ENCODE measurements at regions not wholly inside any gene's neighbourhood (a gene's known extent, or its start where the extent isn't known, plus 50 kb on each side); places are given as distances from the start of the nearest gene placed in this dataset.

DNA sequence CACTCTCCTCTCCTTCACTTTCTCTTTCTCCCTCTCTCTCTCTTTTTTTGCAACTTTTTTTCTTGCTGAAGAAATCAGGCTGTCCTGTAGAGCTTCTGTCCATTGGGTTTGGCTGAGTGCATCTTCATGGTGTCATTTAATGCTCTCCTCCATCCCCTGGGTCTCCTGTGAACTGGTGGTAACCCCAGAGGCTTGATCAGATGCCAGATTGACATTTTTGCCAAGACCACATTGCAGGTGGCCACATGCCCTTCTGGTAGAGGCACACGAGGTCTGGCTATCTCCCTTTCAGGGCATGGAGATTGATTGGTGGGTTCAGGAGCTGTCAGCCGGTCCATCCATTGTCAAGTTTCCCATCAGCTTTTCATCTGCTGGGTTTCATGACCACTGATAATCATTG, 188.3 kb upstream of the MYL2 start:
- H3K4me3 ChIP-seq (ENCODE audit: low read depth in 1 of 2, low read length in 2 of 2): no peak overlapping the region
- H3K27me3 ChIP-seq (ENCODE audit: control insufficient read depth in 1 of 2, insufficient read depth in 2 of 2, low read length in 2 of 2): peaks cover 0 to 3% of the 10 kb centered on the region in 2 donors
- H3K9me3 ChIP-seq (ENCODE audit: control insufficient read depth in 1 of 2, low read length in 2 of 2): no peaks in the 10 kb centered on the region
- H3K27ac ChIP-seq (ENCODE audit: low read depth, low read length): no peak overlapping the region
- H3K4me1 ChIP-seq (ENCODE audit: control insufficient read depth in 1 of 2, insufficient read depth in 2 of 2, low read length in 2 of 2): no peaks in the 10 kb centered on the region
- H3K36me3 ChIP-seq (ENCODE audit: control insufficient read depth in 1 of 2, insufficient read depth in 2 of 2, low read length in 2 of 2): no peaks in the 10 kb centered on the region
- no peak overlapping the region for H3K9ac ChIP-seq (ENCODE audit: low read depth in 1 of 2, low read length in 2 of 2)

GRCh38 chr12:111107392-111108178, 187.2 kb upstream of the MYL2 start:
- Histone ChIP-seq H3K27ac (ENCODE audit: low read depth, low read length) (no peak overlapping the region), H3K27me3 (ENCODE audit: control insufficient read depth in 1 of 2, insufficient read depth in 2 of 2, low read length in 2 of 2) (peaks cover 0 to 3% of the 10 kb centered on the region in 2 donors)

GRCh38 chr12:111105294-111105693, 184.9 kb upstream of the MYL2 start:
- Histone ChIP-seq H3K9ac (ENCODE audit: low read depth in 1 of 2, low read length in 2 of 2) (no peak overlapping the region), H3K27ac (ENCODE audit: low read depth, low read length) (no peak overlapping the region), H3K4me3 (ENCODE audit: low read depth in 1 of 2, low read length in 2 of 2) (no peak overlapping the region)

More at GRCh38 chr12:111107392-111108178, 187.2 kb upstream of the MYL2 start:
- no peak overlapping the region for H3K9ac ChIP-seq (ENCODE audit: low read depth in 1 of 2, low read length in 2 of 2)
- H3K36me3 ChIP-seq (ENCODE audit: control insufficient read depth in 1 of 2, insufficient read depth in 2 of 2, low read length in 2 of 2): no peaks in the 10 kb centered on the region
- no peak overlapping the region for H3K4me3 ChIP-seq (ENCODE audit: low read depth in 1 of 2, low read length in 2 of 2)
- H3K9me3 ChIP-seq (ENCODE audit: control insufficient read depth in 1 of 2, low read length in 2 of 2): no peaks in the 10 kb centered on the region
- H3K4me1 ChIP-seq (ENCODE audit: control insufficient read depth in 1 of 2, insufficient read depth in 2 of 2, low read length in 2 of 2): no peaks in the 10 kb centered on the region

GRCh38 chr12:111103583-111103982, 183.2 kb upstream of the MYL2 start:
- no peaks in the 10 kb centered on the region for H3K36me3 ChIP-seq (ENCODE audit: control insufficient read depth in 1 of 2, insufficient read depth in 2 of 2, low read length in 2 of 2)
- no peak overlapping the region for H3K4me3 ChIP-seq (ENCODE audit: low read depth in 1 of 2, low read length in 2 of 2)
- H3K9ac ChIP-seq (ENCODE audit: low read depth in 1 of 2, low read length in 2 of 2): no peak overlapping the region
- no peak overlapping the region for H3K27ac ChIP-seq (ENCODE audit: low read depth, low read length)
- no peaks in the 10 kb centered on the region for H3K4me1 ChIP-seq (ENCODE audit: control insufficient read depth in 1 of 2, insufficient read depth in 2 of 2, low read length in 2 of 2)
- no peaks in the 10 kb centered on the region for H3K9me3 ChIP-seq (ENCODE audit: control insufficient read depth in 1 of 2, low read length in 2 of 2)
- H3K27me3 ChIP-seq (ENCODE audit: control insufficient read depth in 1 of 2, insufficient read depth in 2 of 2, low read length in 2 of 2): peaks cover 0 to 3% of the 10 kb centered on the region in 2 donors

More at GRCh38 chr12:111105294-111105693, 184.9 kb upstream of the MYL2 start:
- H3K27me3 ChIP-seq (ENCODE audit: control insufficient read depth in 1 of 2, insufficient read depth in 2 of 2, low read length in 2 of 2): peaks cover 0 to 3% of the 10 kb centered on the region in 2 donors
- no peaks in the 10 kb centered on the region for H3K4me1 ChIP-seq (ENCODE audit: control insufficient read depth in 1 of 2, insufficient read depth in 2 of 2, low read length in 2 of 2)
- H3K36me3 ChIP-seq (ENCODE audit: control insufficient read depth in 1 of 2, insufficient read depth in 2 of 2, low read length in 2 of 2): no peaks in the 10 kb centered on the region
- H3K9me3 ChIP-seq (ENCODE audit: control insufficient read depth in 1 of 2, low read length in 2 of 2): no peaks in the 10 kb centered on the region

DNA sequence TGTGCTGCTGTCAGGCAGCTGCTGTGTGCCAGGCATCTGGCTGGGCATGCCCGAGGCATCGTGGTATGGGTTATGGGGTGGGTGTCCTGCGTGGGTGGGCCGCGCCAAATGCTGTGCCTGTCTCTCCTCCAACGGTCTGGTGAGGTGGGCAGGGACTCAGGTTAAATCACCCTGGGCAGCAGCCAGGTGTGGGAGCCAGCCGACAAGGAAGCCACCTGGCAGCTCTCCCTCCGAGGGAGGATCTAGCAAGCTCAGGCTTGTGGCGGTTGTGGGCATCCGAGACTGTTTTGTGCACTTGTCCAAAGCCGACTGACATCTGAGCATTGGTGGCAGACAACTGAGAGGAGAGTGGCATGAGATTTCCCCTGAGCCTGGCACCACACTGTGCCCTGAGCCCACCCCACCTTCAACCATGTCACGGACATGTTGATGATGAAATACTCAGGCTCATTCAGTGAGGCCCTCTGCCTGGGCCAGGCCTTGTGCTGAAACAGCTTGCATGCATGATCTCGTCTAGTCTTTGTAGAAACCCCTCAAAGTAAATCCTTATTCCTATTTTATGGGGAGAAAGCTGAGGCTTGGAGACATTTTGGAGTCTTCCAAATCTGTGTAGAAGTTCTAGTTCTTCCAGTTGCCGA, 181.8 kb upstream of the MYL2 start:
- no peaks in the 10 kb centered on the region for H3K36me3 ChIP-seq (ENCODE audit: control insufficient read depth in 1 of 2, insufficient read depth in 2 of 2, low read length in 2 of 2)
- H3K27ac ChIP-seq (ENCODE audit: low read depth, low read length): no peak overlapping the region
- no peak overlapping the region for H3K4me3 ChIP-seq (ENCODE audit: low read depth in 1 of 2, low read length in 2 of 2)
- H3K9me3 ChIP-seq (ENCODE audit: control insufficient read depth in 1 of 2, low read length in 2 of 2): no peaks in the 10 kb centered on the region
- H3K4me1 ChIP-seq (ENCODE audit: control insufficient read depth in 1 of 2, insufficient read depth in 2 of 2, low read length in 2 of 2): no peaks in the 10 kb centered on the region
- H3K27me3 ChIP-seq (ENCODE audit: control insufficient read depth in 1 of 2, insufficient read depth in 2 of 2, low read length in 2 of 2): peaks cover 0 to 3% of the 10 kb centered on the region in 2 donors
- H3K9ac ChIP-seq (ENCODE audit: low read depth in 1 of 2, low read length in 2 of 2): no peak overlapping the region

- H3K9ac ChIP-seq (ENCODE audit: low read depth in 1 of 2, low read length in 2 of 2): no peak overlapping the region
- H3K9me3 ChIP-seq (ENCODE audit: control insufficient read depth in 1 of 2, low read length in 2 of 2): no peaks in the 10 kb centered on the region
- H3K27ac ChIP-seq (ENCODE audit: low read depth, low read length): no peak overlapping the region
- H3K27me3 ChIP-seq (ENCODE audit: control insufficient read depth in 1 of 2, insufficient read depth in 2 of 2, low read length in 2 of 2): no peaks in the 10 kb centered on the region
- no peaks in the 10 kb centered on the region for H3K36me3 ChIP-seq (ENCODE audit: control insufficient read depth in 1 of 2, insufficient read depth in 2 of 2, low read length in 2 of 2)
- no peak overlapping the region for H3K4me3 ChIP-seq (ENCODE audit: low read depth in 1 of 2, low read length in 2 of 2)
- no peaks in the 10 kb centered on the region for H3K4me1 ChIP-seq (ENCODE audit: control insufficient read depth in 1 of 2, insufficient read depth in 2 of 2, low read length in 2 of 2)
These were observed 180.6 kb upstream of the MYL2 start for GRCh38 chr12:111101003-111101402.

- Histone ChIP-seq H3K9ac (ENCODE audit: low read depth in 1 of 2, low read length in 2 of 2) (no peak overlapping the region), H3K4me1 (ENCODE audit: control insufficient read depth in 1 of 2, insufficient read depth in 2 of 2, low read length in 2 of 2) (no peaks in the 10 kb centered on the region), H3K27me3 (ENCODE audit: control insufficient read depth in 1 of 2, insufficient read depth in 2 of 2, low read length in 2 of 2) (no peaks in the 10 kb centered on the region), H3K4me3 (ENCODE audit: low read depth in 1 of 2, low read length in 2 of 2) (no peak overlapping the region), H3K9me3 (ENCODE audit: control insufficient read depth in 1 of 2, low read length in 2 of 2) (no peaks in the 10 kb centered on the region), H3K36me3 (ENCODE audit: control insufficient read depth in 1 of 2, insufficient read depth in 2 of 2, low read length in 2 of 2) (no peaks in the 10 kb centered on the region), H3K27ac (ENCODE audit: low read depth, low read length) (no peak overlapping the region)
These were observed 180.2 kb upstream of the MYL2 start for GRCh38 chr12:111100554-111100953.

- Histone ChIP-seq H3K4me1 (ENCODE audit: control insufficient read depth in 1 of 2, insufficient read depth in 2 of 2, low read length in 2 of 2) (no peaks in the 10 kb centered on the region), H3K36me3 (ENCODE audit: control insufficient read depth in 1 of 2, insufficient read depth in 2 of 2, low read length in 2 of 2) (no peaks in the 10 kb centered on the region), H3K4me3 (ENCODE audit: low read depth in 1 of 2, low read length in 2 of 2) (no peak overlapping the region), H3K27ac (ENCODE audit: low read depth, low read length) (no peak overlapping the region), H3K27me3 (ENCODE audit: control insufficient read depth in 1 of 2, insufficient read depth in 2 of 2, low read length in 2 of 2) (peaks cover 0 to under 1% of the 10 kb centered on the region in 2 donors), H3K9ac (ENCODE audit: low read depth in 1 of 2, low read length in 2 of 2) (no peak overlapping the region), H3K9me3 (ENCODE audit: control insufficient read depth in 1 of 2, low read length in 2 of 2) (no peaks in the 10 kb centered on the region)
These were observed 179.6 kb upstream of the MYL2 start for GRCh38 chr12:111100003-111100402.

DNA sequence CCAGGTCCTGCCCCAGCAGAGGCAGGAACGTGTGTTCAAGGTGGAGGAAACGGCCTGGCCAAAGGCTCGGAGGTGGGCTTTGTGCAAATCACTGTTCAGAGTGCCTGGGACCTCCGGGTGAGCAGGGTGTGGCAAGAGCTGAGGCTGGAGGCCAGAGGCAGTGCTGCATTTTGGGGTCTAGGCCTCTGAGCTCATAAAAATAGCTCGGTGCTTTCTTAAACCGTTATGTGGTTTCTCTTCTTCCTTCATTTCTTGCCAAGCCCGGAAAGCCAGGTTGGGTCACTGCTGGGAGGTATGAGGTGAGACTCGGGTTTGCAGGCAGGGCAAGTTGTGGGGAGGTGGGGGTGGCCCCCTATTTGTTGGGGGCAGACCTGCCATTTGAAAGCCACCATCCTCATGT, 178.8 kb upstream of the MYL2 start:
- H3K4me3 ChIP-seq (ENCODE audit: low read depth in 1 of 2, low read length in 2 of 2): no peak overlapping the region
- H3K9ac ChIP-seq (ENCODE audit: low read depth in 1 of 2, low read length in 2 of 2): no peak overlapping the region
- peaks cover 0 to 6% of the 10 kb centered on the region in 2 donors for H3K27me3 ChIP-seq (ENCODE audit: control insufficient read depth in 1 of 2, insufficient read depth in 2 of 2, low read length in 2 of 2)
- H3K4me1 ChIP-seq (ENCODE audit: control insufficient read depth in 1 of 2, insufficient read depth in 2 of 2, low read length in 2 of 2): no peaks in the 10 kb centered on the region
- no peaks in the 10 kb centered on the region for H3K36me3 ChIP-seq (ENCODE audit: control insufficient read depth in 1 of 2, insufficient read depth in 2 of 2, low read length in 2 of 2)
- H3K27ac ChIP-seq (ENCODE audit: low read depth, low read length): no peak overlapping the region
- H3K9me3 ChIP-seq (ENCODE audit: control insufficient read depth in 1 of 2, low read length in 2 of 2): no peaks in the 10 kb centered on the region

GRCh38 chr12:111094157-111095010, 174.0 kb upstream of the MYL2 start:
- Histone ChIP-seq H3K4me1 (ENCODE audit: control insufficient read depth in 1 of 2, insufficient read depth in 2 of 2, low read length in 2 of 2) (no peaks in the 10 kb centered on the region), H3K27me3 (ENCODE audit: control insufficient read depth in 1 of 2, insufficient read depth in 2 of 2, low read length in 2 of 2) (peaks cover 0 to 11% of the 10 kb centered on the region in 2 donors), H3K36me3 (ENCODE audit: control insufficient read depth in 1 of 2, insufficient read depth in 2 of 2, low read length in 2 of 2) (no peaks in the 10 kb centered on the region), H3K27ac (ENCODE audit: low read depth, low read length) (no peak overlapping the region), H3K9ac (ENCODE audit: low read depth in 1 of 2, low read length in 2 of 2) (no peak overlapping the region), H3K4me3 (ENCODE audit: low read depth in 1 of 2, low read length in 2 of 2) (no peak overlapping the region), H3K9me3 (ENCODE audit: control insufficient read depth in 1 of 2, low read length in 2 of 2) (no peaks in the 10 kb centered on the region)

Data from duodenal mucosa (tissue), 2 donors.